ENCODE measurements at regions not wholly inside any gene's neighbourhood (a gene's known extent, or its start where the extent isn't known, plus 50 kb on each side); places are given as distances from the start of the nearest gene placed in this dataset.

- TF ChIP-seq CTCF (IDR thresholded peaks at IDR 0.05; ENCODE audit: control extremely low read depth, extremely low read depth, low read depth, missing control alignments): no peak
- CTCF ChIA-PET: no interaction called here
- POLR2A ChIA-PET: no interaction called here
- DNase-seq (ENCODE audit: extremely low spot score): no peak
These were observed 316.8 kb downstream of the CASP12 start for GRCh38 chr11:104581246-104581980.

- ChIA-PET CTCF (interaction anchor here (2.3 kb wide), 1 partner anchor 13 kb away, joined by 7 read pairs; no protein-coding TSS in a partner anchor), POLR2A (no interaction called here)
- TF ChIP-seq CTCF (IDR thresholded peaks at IDR 0.05; ENCODE audit: control extremely low read depth, extremely low read depth, low read depth, missing control alignments): no peak
- DNase-seq (ENCODE audit: extremely low spot score): no peak
These were observed 324.7 kb downstream of the CASP12 start for GRCh38 chr11:104573441-104573990.

GRCh38 chr11:104572279-104572678, 326.0 kb downstream of the CASP12 start:
- DNase-seq (ENCODE audit: extremely low spot score): no peak
- no peak for TF ChIP-seq CTCF (IDR thresholded peaks at IDR 0.05; ENCODE audit: control extremely low read depth, extremely low read depth, low read depth, missing control alignments)
- POLR2A ChIA-PET: no interaction called here
- CTCF ChIA-PET: no interaction called here

GRCh38 chr11:104570078-104570701, 328.1 kb downstream of the CASP12 start:
- ChIA-PET CTCF (interaction anchor here (1.0 kb wide), 1 partner anchor 13 kb away, joined by 3 read pairs; no protein-coding TSS in a partner anchor), POLR2A (no interaction called here)
- TF ChIP-seq CTCF (IDR thresholded peaks at IDR 0.05; ENCODE audit: control extremely low read depth, extremely low read depth, low read depth, missing control alignments): no peak
- no peak for DNase-seq (ENCODE audit: extremely low spot score)

GRCh38 chr11:104565583-104565961, 332.7 kb downstream of the CASP12 start:
- ChIA-PET POLR2A (no interaction called here), CTCF (interaction anchor here (1.4 kb wide), 1 partner anchor 9 kb away, joined by 5 read pairs; no protein-coding TSS in a partner anchor)
- DNase-seq (ENCODE audit: extremely low spot score): no peak
- TF ChIP-seq CTCF (IDR thresholded peaks at IDR 0.05; ENCODE audit: control extremely low read depth, extremely low read depth, low read depth, missing control alignments): no peak

GRCh38 chr11:104564921-104565582, 333.2 kb downstream of the CASP12 start:
- no peak for DNase-seq (ENCODE audit: extremely low spot score)
- CTCF ChIA-PET: interaction anchor here (1.3 to 1.4 kb wide), 2 partner anchors 8 to 13 kb away, joined by 3 to 5 read pairs; no protein-coding TSS in a partner anchor
- no peak for TF ChIP-seq CTCF (IDR thresholded peaks at IDR 0.05; ENCODE audit: control extremely low read depth, extremely low read depth, low read depth, missing control alignments)
- POLR2A ChIA-PET: no interaction called here

All from GM10248 (cell line).